Kidney (tissue), 13 donors: ENCODE measurements at regions not wholly inside any gene's neighbourhood (a gene's known extent, or its start where the extent isn't known, plus 50 kb on each side); places are given as distances from the start of the nearest gene placed in this dataset.

Source experiments
- DNase-seq, 5 donors: peaks; one replicate each; pipeline ENCODE4 v3.0.0-alpha.2; 2013 to 2020
- FAIRE-seq: peaks from 2 replicates; lab custom pipeline; 2012; peaks lifted over from hg19 to GRCh38; lab: Jason Lieb, UNC
- H3K27ac ChIP-seq, 2 donors: one replicate each; pipeline ENCODE4 v1.7.0; 2013; ENCODE audit warnings: low read depth in 2 of 2, low read length in 2 of 2, inconsistent platforms in 1 of 2
- H3K27me3 ChIP-seq: one replicate; pipeline ENCODE4 v1.7.1; 2013; ENCODE audit warnings: low read length, inconsistent platforms; ENCODE audit not compliant: control insufficient read depth, insufficient read depth
- H3K36me3 ChIP-seq, 3 donors: one replicate each; pipeline versions ENCODE4 v1.7.0 to v1.7.1; 2013; ENCODE audit warnings: low read length in 3 of 3, control low read depth in 1 of 3, inconsistent platforms in 1 of 3; ENCODE audit not compliant: insufficient read depth in 3 of 3, control insufficient read depth in 2 of 3
- H3K4me1 ChIP-seq, 3 donors: one replicate each; pipeline versions ENCODE4 v1.7.0 to v1.7.1; 2013; ENCODE audit warnings: low read length in 3 of 3, inconsistent platforms in 1 of 3, low read depth in 1 of 3; ENCODE audit not compliant: control insufficient read depth in 2 of 3, insufficient read depth in 2 of 3
- H3K4me3 ChIP-seq, 3 donors: one replicate each; pipeline versions ENCODE4 v1.7.0 to v1.8.1; 2013; ENCODE audit warnings: low read length in 3 of 3, control low read depth in 1 of 3, inconsistent platforms in 1 of 3
- H3K9ac ChIP-seq, 3 donors: one replicate each; pipeline versions ENCODE4 v1.7.0 to v1.7.1; 2013; ENCODE audit warnings: low read length in 3 of 3, control low read depth in 1 of 3, inconsistent platforms in 1 of 3
- H3K9me3 ChIP-seq, 3 donors: one replicate each; pipeline versions ENCODE4 v1.7.0 to v1.7.1; 2013; ENCODE audit warnings: low read length in 3 of 3, control low read depth in 1 of 3, inconsistent platforms in 1 of 3; ENCODE audit not compliant: control insufficient read depth in 2 of 3, insufficient read depth in 1 of 3
- intact Hi-C: fragments of 100-400 bp; cut with DNase I; formaldehyde crosslinking; loops from one replicate; pipeline ENCODE4 v1.11.1; 2022
- TF ChIP-seq, protein P1 (sequence below): IDR thresholded peaks from 3 replicates; pipeline ENCODE4 v1.5.1; 2012; ENCODE audit warnings: mild to moderate bottlenecking, moderate library complexity, borderline replicate concordance; ENCODE audit not compliant: insufficient read depth; ENCODE audit errors: extremely low read depth
- donor health status: control.
- donor health status: control.
- donor health status: control.
- donor health status: control.
- donor health status: control.
- donor health status: DM: yes; HTN: yes; CAD: no.
- donor health status: Normal renal cell carcinoma (clear cell type).

DNA sequence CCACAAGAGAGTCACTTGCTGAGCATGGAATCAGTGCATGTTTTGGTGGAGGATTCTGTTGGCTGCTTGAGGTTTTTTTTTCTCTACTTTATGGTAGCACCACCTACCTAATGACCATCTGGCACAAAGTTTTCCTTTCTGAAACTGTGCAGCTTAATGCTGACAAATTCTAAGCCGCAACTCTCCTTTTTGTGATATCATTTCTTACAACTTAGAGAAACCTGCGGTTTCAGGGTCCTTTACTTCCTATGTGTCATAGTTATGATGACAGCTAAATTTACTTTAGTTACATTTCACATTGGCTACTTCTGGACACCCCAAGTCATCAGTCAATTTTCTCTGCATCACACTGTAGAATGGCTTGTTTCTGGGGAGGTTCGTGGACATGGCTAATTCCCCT, 115.4 kb upstream of the TMTC4 start:
- H3K27me3 ChIP-seq, result no peaks in the 10 kb centered on the region
- H3K9ac ChIP-seq, result no peak overlapping the region
- no peak for FAIRE-seq
- no peaks in the 10 kb centered on the region for H3K36me3 ChIP-seq
- intact Hi-C loops, result no loop called here
- no peaks in the 10 kb centered on the region for H3K4me1 ChIP-seq
- no peak overlapping the region for H3K27ac ChIP-seq
- DNase-seq, result no peak
- TF ChIP-seq, protein P1, sequence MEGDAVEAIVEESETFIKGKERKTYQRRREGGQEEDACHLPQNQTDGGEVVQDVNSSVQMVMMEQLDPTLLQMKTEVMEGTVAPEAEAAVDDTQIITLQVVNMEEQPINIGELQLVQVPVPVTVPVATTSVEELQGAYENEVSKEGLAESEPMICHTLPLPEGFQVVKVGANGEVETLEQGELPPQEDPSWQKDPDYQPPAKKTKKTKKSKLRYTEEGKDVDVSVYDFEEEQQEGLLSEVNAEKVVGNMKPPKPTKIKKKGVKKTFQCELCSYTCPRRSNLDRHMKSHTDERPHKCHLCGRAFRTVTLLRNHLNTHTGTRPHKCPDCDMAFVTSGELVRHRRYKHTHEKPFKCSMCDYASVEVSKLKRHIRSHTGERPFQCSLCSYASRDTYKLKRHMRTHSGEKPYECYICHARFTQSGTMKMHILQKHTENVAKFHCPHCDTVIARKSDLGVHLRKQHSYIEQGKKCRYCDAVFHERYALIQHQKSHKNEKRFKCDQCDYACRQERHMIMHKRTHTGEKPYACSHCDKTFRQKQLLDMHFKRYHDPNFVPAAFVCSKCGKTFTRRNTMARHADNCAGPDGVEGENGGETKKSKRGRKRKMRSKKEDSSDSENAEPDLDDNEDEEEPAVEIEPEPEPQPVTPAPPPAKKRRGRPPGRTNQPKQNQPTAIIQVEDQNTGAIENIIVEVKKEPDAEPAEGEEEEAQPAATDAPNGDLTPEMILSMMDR, result no peak
- no peaks in the 10 kb centered on the region for H3K9me3 ChIP-seq
- no peak overlapping the region for H3K4me3 ChIP-seq

DNA sequence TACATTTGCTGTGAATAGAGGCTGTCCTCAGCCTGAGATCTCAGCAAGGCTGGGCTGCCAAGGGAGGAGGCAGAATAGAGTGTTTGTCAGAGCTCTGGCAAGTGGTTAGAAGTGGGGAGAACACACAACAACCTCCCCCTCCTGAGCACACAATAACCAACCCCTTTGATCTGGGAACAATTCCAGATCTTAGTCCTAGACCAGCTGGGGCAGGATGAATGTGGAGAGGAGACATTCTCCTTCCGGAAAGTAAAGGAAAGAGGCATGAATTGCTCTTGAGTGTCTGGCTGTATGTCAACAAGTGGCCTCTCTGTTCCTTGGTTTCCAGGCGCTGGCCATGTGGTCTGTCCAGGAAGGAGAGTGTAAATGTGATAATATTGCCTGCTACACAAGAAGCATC, 114.9 kb upstream of the TMTC4 start:
- H3K27ac ChIP-seq, result no peak overlapping the region

DNA sequence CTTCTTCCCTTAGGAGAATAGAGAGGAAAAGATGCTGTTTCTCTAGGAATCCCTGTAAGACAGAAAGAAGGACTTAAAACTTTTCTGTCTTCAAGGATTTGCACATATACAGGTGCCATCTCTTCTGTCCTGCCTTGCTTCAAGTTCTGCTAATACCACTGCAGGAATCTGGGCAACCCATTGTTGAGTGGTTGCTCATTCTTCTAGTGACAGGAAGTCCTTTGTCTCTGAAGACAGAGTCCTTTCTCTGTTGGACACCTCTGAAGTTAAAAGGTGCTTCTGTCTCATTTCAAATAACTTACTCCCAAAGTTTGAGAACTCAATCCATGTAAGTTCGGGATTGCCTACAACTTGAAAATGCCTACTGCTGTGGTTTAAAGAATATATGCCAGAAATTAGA, 114.4 kb upstream of the TMTC4 start:
- H3K27me3 ChIP-seq, result no peaks in the 10 kb centered on the region
- no peak overlapping the region for H3K4me3 ChIP-seq
- no peaks in the 10 kb centered on the region for H3K9me3 ChIP-seq
- H3K9ac ChIP-seq, result no peak overlapping the region
- intact Hi-C loops, result no loop called here
- no peaks in the 10 kb centered on the region for H3K4me1 ChIP-seq
- H3K36me3 ChIP-seq, result no peaks in the 10 kb centered on the region
- H3K27ac ChIP-seq, result no peak overlapping the region
- TF ChIP-seq, protein P1, result no peak
- FAIRE-seq (no peak), DNase-seq (no peak)

More for the DNA sequence above, 114.9 kb upstream of the TMTC4 start:
- no peaks in the 10 kb centered on the region for H3K9me3 ChIP-seq
- H3K9ac ChIP-seq, result no peak overlapping the region
- no peaks in the 10 kb centered on the region for H3K4me1 ChIP-seq
- intact Hi-C loops, result no loop called here
- TF ChIP-seq, protein P1, result no peak
- no peaks in the 10 kb centered on the region for H3K27me3 ChIP-seq
- DNase-seq, result peak in 1 of 5 donors; percentile 20
- no peak for FAIRE-seq
- H3K4me3 ChIP-seq, result no peak overlapping the region
- H3K36me3 ChIP-seq, result no peaks in the 10 kb centered on the region

DNA sequence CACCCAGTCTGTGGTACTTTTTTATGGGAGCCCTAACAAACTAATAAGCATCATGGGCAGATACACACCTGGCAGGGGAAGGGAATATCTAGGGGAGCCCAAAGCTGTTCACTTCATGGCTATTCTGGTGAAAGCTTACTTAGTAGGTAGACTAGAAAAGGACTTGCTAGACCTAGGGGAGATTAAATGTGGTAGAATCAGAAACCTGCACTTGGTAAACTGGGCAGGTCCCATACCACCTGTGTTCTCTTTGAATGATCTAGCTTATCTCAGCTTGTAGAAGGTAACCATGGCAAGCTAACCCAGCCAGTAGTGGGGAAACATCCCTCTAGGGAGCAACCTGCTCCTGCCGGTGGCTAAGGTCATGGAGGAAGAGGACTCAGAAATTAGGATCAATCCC, 113.9 kb upstream of the TMTC4 start:
- FAIRE-seq, result no peak
- Histone ChIP-seq H3K4me1 (no peaks in the 10 kb centered on the region), H3K27me3 (no peaks in the 10 kb centered on the region), H3K27ac (no peak overlapping the region), H3K9ac (no peak overlapping the region), H3K4me3 (no peak overlapping the region), H3K36me3 (no peaks in the 10 kb centered on the region), H3K9me3 (no peaks in the 10 kb centered on the region)
- DNase-seq, result no peak
- intact Hi-C loops, result no loop called here
- TF ChIP-seq, protein P1, result no peak
